RPMI8226 (cell line): ENCODE measurements at regions not wholly inside any gene's neighbourhood (a gene's known extent, or its start where the extent isn't known, plus 50 kb on each side); places are given as distances from the start of the nearest gene placed in this dataset.
A peak's percentile ranks its signal among the peaks of the same experiment; 100 is the strongest.
"Not testable (repeated sequence)": the region's sequence is repeated elsewhere in the genome, so short reads cannot be mapped to it uniquely, and the experiment has no call there.

Experiments used
- DNase-seq: peaks from one replicate; pipeline ENCODE4 v3.0.0-alpha.2; 2015

GRCh38 chr2:2650608-2651375 is 319.7 kb upstream of the MYT1L start:
- DNase-seq, result no peak

GRCh38 chr2:2649109-2650072 is 318.3 kb upstream of the MYT1L start:
- no peak for DNase-seq

GRCh38 chr2:2648094-2648493 is 317.0 kb upstream of the MYT1L start:
- peak; percentile 54 for DNase-seq

- peak; percentile 92 for DNase-seq
Observed at GRCh38 chr2:2647141-2647541, 316.1 kb upstream of the MYT1L start.

GRCh38 chr2:2646433-2647051 is 315.5 kb upstream of the MYT1L start:
- DNase-seq, result peak; percentile 85

GRCh38 chr2:2645162-2645855 is 314.2 kb upstream of the MYT1L start:
- DNase-seq, result no peak

GRCh38 chr2:2644751-2645150 is 313.7 kb upstream of the MYT1L start:
- not testable (repeated sequence) for DNase-seq

GRCh38 chr2:2644040-2644439 is 313.0 kb upstream of the MYT1L start:
- no peak for DNase-seq

- no peak for DNase-seq
Observed at GRCh38 chr2:2642906-2643890, 312.1 kb upstream of the MYT1L start.

GRCh38 chr2:2641541-2642410 is 310.7 kb upstream of the MYT1L start:
- peak; percentile 11 for DNase-seq

- DNase-seq, result peak; percentile 18
Observed at GRCh38 chr2:2640818-2641217, 309.7 kb upstream of the MYT1L start.

GRCh38 chr2:2640371-2640770 is 309.3 kb upstream of the MYT1L start:
- DNase-seq, result peak; percentile 24

GRCh38 chr2:2639251-2640139 is 308.4 kb upstream of the MYT1L start:
- peak; percentile 93 for DNase-seq

GRCh38 chr2:2638547-2639220 is 307.6 kb upstream of the MYT1L start:
- no peak for DNase-seq

- DNase-seq, result no peak
Observed at GRCh38 chr2:2636813-2637212, 305.7 kb upstream of the MYT1L start.

GRCh38 chr2:2635025-2635528 is 304.0 kb upstream of the MYT1L start:
- DNase-seq, result no peak

- DNase-seq, result no peak
Observed at GRCh38 chr2:2633017-2633416, 301.9 kb upstream of the MYT1L start.

- no peak for DNase-seq
Observed at GRCh38 chr2:2623939-2624338, 292.9 kb upstream of the MYT1L start.

GRCh38 chr2:2621855-2622254 is 290.8 kb upstream of the MYT1L start:
- DNase-seq, result peak; percentile 71
